ENCODE measurements at regions not wholly inside any gene's neighbourhood (a gene's known extent, or its start where the extent isn't known, plus 50 kb on each side); places are given as distances from the start of the nearest gene placed in this dataset.

- no peak overlapping the region for H3K9ac ChIP-seq (ENCODE audit: low read length)
- no peaks in the 10 kb centered on the region for H3K9me2 ChIP-seq (replicated peaks; ENCODE audit: insufficient read depth, low read length)
- H3K79me2 ChIP-seq (ENCODE audit: low read length): no peaks in the 10 kb centered on the region
- no peak overlapping the region for H3K4me2 ChIP-seq (ENCODE audit: low read depth, low read length)
- no peaks in the 10 kb centered on the region for H3F3A ChIP-seq (ENCODE audit: insufficient read depth, low read length)
- TF ChIP-seq EZH2phosphoT487 (IDR thresholded peaks at IDR 0.05; ENCODE audit: low read length) (no peak), EZH2 (optimal IDR thresholded peaks at IDR 0.05; ENCODE audit: low read depth, low read length) (no peak)
- TF ChIP-seq, protein P1, sequence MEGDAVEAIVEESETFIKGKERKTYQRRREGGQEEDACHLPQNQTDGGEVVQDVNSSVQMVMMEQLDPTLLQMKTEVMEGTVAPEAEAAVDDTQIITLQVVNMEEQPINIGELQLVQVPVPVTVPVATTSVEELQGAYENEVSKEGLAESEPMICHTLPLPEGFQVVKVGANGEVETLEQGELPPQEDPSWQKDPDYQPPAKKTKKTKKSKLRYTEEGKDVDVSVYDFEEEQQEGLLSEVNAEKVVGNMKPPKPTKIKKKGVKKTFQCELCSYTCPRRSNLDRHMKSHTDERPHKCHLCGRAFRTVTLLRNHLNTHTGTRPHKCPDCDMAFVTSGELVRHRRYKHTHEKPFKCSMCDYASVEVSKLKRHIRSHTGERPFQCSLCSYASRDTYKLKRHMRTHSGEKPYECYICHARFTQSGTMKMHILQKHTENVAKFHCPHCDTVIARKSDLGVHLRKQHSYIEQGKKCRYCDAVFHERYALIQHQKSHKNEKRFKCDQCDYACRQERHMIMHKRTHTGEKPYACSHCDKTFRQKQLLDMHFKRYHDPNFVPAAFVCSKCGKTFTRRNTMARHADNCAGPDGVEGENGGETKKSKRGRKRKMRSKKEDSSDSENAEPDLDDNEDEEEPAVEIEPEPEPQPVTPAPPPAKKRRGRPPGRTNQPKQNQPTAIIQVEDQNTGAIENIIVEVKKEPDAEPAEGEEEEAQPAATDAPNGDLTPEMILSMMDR (IDR thresholded peaks at IDR 0.05; ENCODE audit: low read length): no peak
- no peaks in the 10 kb centered on the region for H3K27me3 ChIP-seq (replicated peaks; ENCODE audit: insufficient read depth, low read length)
- H3K27ac ChIP-seq (ENCODE audit: low read length): no peak overlapping the region
- no peak for DNase-seq
- no peaks in the 10 kb centered on the region for H3K9me3 ChIP-seq (replicated peaks; ENCODE audit: insufficient read depth, low read length)
- H3K4me3 ChIP-seq (ENCODE audit: low read length): no peak overlapping the region
- H3K36me3 ChIP-seq (replicated peaks; ENCODE audit: insufficient read depth, low read length): no peaks in the 10 kb centered on the region
- no peaks in the 10 kb centered on the region for H4K20me1 ChIP-seq (ENCODE audit: insufficient read depth, low read length)
- no peaks in the 10 kb centered on the region for H3K4me1 ChIP-seq (ENCODE audit: low read length)
- no peak overlapping the region for H2AFZ ChIP-seq (ENCODE audit: low read length)
Measured at GRCh38 chr15:95765161-95765560, 565.3 kb upstream of the NR2F2 start.

DNA sequence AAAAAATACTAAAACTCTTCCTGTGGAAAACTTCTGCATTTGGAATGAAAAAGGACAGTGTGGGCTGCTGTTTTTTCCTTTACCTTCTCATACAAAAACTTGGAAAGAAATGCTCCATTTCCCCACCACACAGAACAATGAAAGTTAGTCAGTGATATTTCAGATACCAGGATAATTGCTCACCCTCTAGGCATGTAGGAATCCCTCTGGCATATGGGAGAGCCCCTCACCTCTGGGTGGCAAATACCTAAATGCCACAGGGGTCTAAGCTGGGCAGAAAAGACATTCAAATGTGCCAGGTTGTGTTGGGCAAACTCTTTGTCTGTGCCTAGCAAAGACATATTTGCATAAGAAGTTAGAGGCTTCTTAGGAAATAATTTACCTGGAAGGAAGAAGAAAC lies 560.3 kb upstream of the NR2F2 start:
- Histone ChIP-seq H3K27me3 (replicated peaks; ENCODE audit: insufficient read depth, low read length) (no peaks in the 10 kb centered on the region), H3K27ac (ENCODE audit: low read length) (no peak overlapping the region), H4K20me1 (ENCODE audit: insufficient read depth, low read length) (no peaks in the 10 kb centered on the region), H3K36me3 (replicated peaks; ENCODE audit: insufficient read depth, low read length) (no peaks in the 10 kb centered on the region), H3K4me2 (ENCODE audit: low read depth, low read length) (no peak overlapping the region), H3K9me2 (replicated peaks; ENCODE audit: insufficient read depth, low read length) (no peaks in the 10 kb centered on the region), H3K9me3 (replicated peaks; ENCODE audit: insufficient read depth, low read length) (no peaks in the 10 kb centered on the region), H3F3A (ENCODE audit: insufficient read depth, low read length) (no peaks in the 10 kb centered on the region), H3K79me2 (ENCODE audit: low read length) (no peaks in the 10 kb centered on the region), H3K4me3 (ENCODE audit: low read length) (no peak overlapping the region), H3K9ac (ENCODE audit: low read length) (no peak overlapping the region), H2AFZ (ENCODE audit: low read length) (no peak overlapping the region), H3K4me1 (ENCODE audit: low read length) (no peaks in the 10 kb centered on the region)
- TF ChIP-seq, protein P1 (IDR thresholded peaks at IDR 0.05; ENCODE audit: low read length): no peak
- TF ChIP-seq EZH2phosphoT487 (IDR thresholded peaks at IDR 0.05; ENCODE audit: low read length) (no peak), EZH2 (optimal IDR thresholded peaks at IDR 0.05; ENCODE audit: low read depth, low read length) (no peak)
- no peak for DNase-seq

GRCh38 chr15:95772982-95773381 lies 557.5 kb upstream of the NR2F2 start:
- no peaks in the 10 kb centered on the region for H3K36me3 ChIP-seq (replicated peaks; ENCODE audit: insufficient read depth, low read length)
- DNase-seq: no peak

More at GRCh38 chr15:95772982-95773381, 557.5 kb upstream of the NR2F2 start:
- no peaks in the 10 kb centered on the region for H3F3A ChIP-seq (ENCODE audit: insufficient read depth, low read length)
- H3K9ac ChIP-seq (ENCODE audit: low read length): no peak overlapping the region
- TF ChIP-seq, protein P1 (IDR thresholded peaks at IDR 0.05; ENCODE audit: low read length): no peak
- TF ChIP-seq EZH2phosphoT487 (IDR thresholded peaks at IDR 0.05; ENCODE audit: low read length) (no peak), EZH2 (optimal IDR thresholded peaks at IDR 0.05; ENCODE audit: low read depth, low read length) (no peak)
- no peak overlapping the region for H3K27ac ChIP-seq (ENCODE audit: low read length)
- H3K4me3 ChIP-seq (ENCODE audit: low read length): no peak overlapping the region
- no peaks in the 10 kb centered on the region for H3K4me1 ChIP-seq (ENCODE audit: low read length)
- H3K9me3 ChIP-seq (replicated peaks; ENCODE audit: insufficient read depth, low read length): no peaks in the 10 kb centered on the region
- no peaks in the 10 kb centered on the region for H3K79me2 ChIP-seq (ENCODE audit: low read length)
- no peaks in the 10 kb centered on the region for H3K9me2 ChIP-seq (replicated peaks; ENCODE audit: insufficient read depth, low read length)
- H2AFZ ChIP-seq (ENCODE audit: low read length): no peak overlapping the region
- no peaks in the 10 kb centered on the region for H3K27me3 ChIP-seq (replicated peaks; ENCODE audit: insufficient read depth, low read length)
- no peak overlapping the region for H3K4me2 ChIP-seq (ENCODE audit: low read depth, low read length)
- H4K20me1 ChIP-seq (ENCODE audit: insufficient read depth, low read length): no peaks in the 10 kb centered on the region

All from MM.1S (cell line).